HEK293 (cell line): ENCODE measurements at regions not wholly inside any gene's neighbourhood (a gene's known extent, or its start where the extent isn't known, plus 50 kb on each side); places are given as distances from the start of the nearest gene placed in this dataset.

ENCODE experiments used
- CTCF ChIA-PET: fragments of 350-600 bp; formaldehyde crosslinking; extraction: SDS; loops from one replicate; lab custom pipeline; 2021; ENCODE audit warnings: antibody characterized with exemption; lab: Yijun Ruan, JAX
- POLR2A ChIA-PET: fragments of 300-600 bp; formaldehyde crosslinking; extraction: SDS; loops from one replicate; lab custom pipeline; 2020; ENCODE audit warnings: antibody characterized with exemption, inconsistent platforms; lab: Yijun Ruan, JAX
- H3K27ac ChIP-seq: fragments of 200-500 bp; sonication (Bioruptor generic); 2 replicates; pipeline ENCODE4 v1.5.1; 2014; ENCODE audit warnings: low read depth, low read length, control low read depth, inconsistent platforms; ENCODE audit errors: extremely low read depth
- H3K36me3 ChIP-seq, 2 experiments: fragments of 200-500 bp in 1 of 2; sonication (Bioruptor generic) in 1 of 2; 1 replicate in 1 of 2; 2 replicates in 1 of 2; pipeline ENCODE4 v1.5.1; 2014 to 2017; ENCODE audit warnings: inconsistent platforms in 2 of 2, low read length in 2 of 2; ENCODE audit not compliant: control insufficient read depth in 2 of 2, insufficient read depth in 1 of 2
- H3K4me1 ChIP-seq: fragments of 200-500 bp; sonication (Bioruptor generic); 2 replicates; pipeline ENCODE4 v1.5.1; 2014; ENCODE audit warnings: mild to moderate bottlenecking, low read length, inconsistent platforms; ENCODE audit not compliant: control insufficient read depth, insufficient read depth
- H3K4me3 ChIP-seq: 2 replicates; pipeline ENCODE4 v1.5.1; 2011; ENCODE audit warnings: low read depth, mild to moderate bottlenecking, control low read depth, low read length, moderate library complexity
- H3K9me3 ChIP-seq: fragments of 200-500 bp; sonication (Bioruptor generic); 2 replicates; pipeline ENCODE4 v1.5.1; 2014; ENCODE audit warnings: low read depth, low read length, inconsistent platforms; ENCODE audit not compliant: control insufficient read depth, insufficient read depth
- ELK4 ChIP-seq: IDR thresholded peaks from 2 replicates; pipeline ENCODE4 v1.6.1; 2011; ENCODE audit warnings: mild to moderate bottlenecking, low read depth, low read length, borderline replicate concordance
- IKZF3 ChIP-seq: fragments of 450-650 bp; IDR thresholded peaks from 2 replicates; pipeline ENCODE4 v1.5.0; 2018; ENCODE audit warnings: missing biosample characterization, mild to moderate bottlenecking, missing genetic modification characterization, moderate library complexity
- PBX3 ChIP-seq: sonication (generic); formaldehyde crosslinking; IDR thresholded peaks from 2 replicates; pipeline ENCODE4 v1.8.1; 2022; ENCODE audit warnings: mild to moderate bottlenecking, moderate library complexity, missing genetic modification reagents
- SETDB1 ChIP-seq: IDR thresholded peaks from one replicate; pipeline ENCODE4 v1.6.1; 2017; ENCODE audit warnings: mild to moderate bottlenecking, low read length, moderate library complexity, mixed read lengths; ENCODE audit not compliant: insufficient read length
- SP7 ChIP-seq: fragments of 450-650 bp; formaldehyde crosslinking; IDR thresholded peaks from 2 replicates; pipeline ENCODE4 v1.5.1; 2016; ENCODE audit warnings: missing biosample characterization, missing genetic modification characterization
- ZBTB17 ChIP-seq: fragments of 450-650 bp; formaldehyde crosslinking; IDR thresholded peaks from 2 replicates; pipeline ENCODE4 v1.5.1; 2016; ENCODE audit warnings: missing biosample characterization, missing genetic modification characterization
- ZBTB20 ChIP-seq: fragments of 450-650 bp; formaldehyde crosslinking; IDR thresholded peaks from 2 replicates; pipeline ENCODE4 v1.5.1; 2016; ENCODE audit warnings: missing biosample characterization, missing genetic modification characterization
- ZNF133 ChIP-seq: fragments of 450-650 bp; formaldehyde crosslinking; IDR thresholded peaks from 2 replicates; pipeline ENCODE4 v1.5.1; 2016; ENCODE audit warnings: missing biosample characterization, missing genetic modification characterization
- ZNF140 ChIP-seq: fragments of 450-650 bp; formaldehyde crosslinking; IDR thresholded peaks from 2 replicates; pipeline ENCODE4 v1.5.1; 2016; ENCODE audit warnings: missing biosample characterization, missing genetic modification characterization
- ZNF157 ChIP-seq: fragments of 450-650 bp; formaldehyde crosslinking; IDR thresholded peaks from 2 replicates; pipeline ENCODE4 v1.5.1; 2016; ENCODE audit warnings: missing biosample characterization, missing genetic modification characterization
- ZNF16 ChIP-seq: fragments of 450-650 bp; formaldehyde crosslinking; IDR thresholded peaks from 2 replicates; pipeline ENCODE4 v1.5.1; 2016; ENCODE audit warnings: low read depth, missing biosample characterization, missing genetic modification characterization
- ZNF211 ChIP-seq: fragments of 450-650 bp; formaldehyde crosslinking; IDR thresholded peaks from 2 replicates; pipeline ENCODE4 v1.5.1; 2016; ENCODE audit warnings: low read depth, missing biosample characterization, missing genetic modification characterization
- ZNF354C ChIP-seq: fragments of 450-650 bp; formaldehyde crosslinking; IDR thresholded peaks from 2 replicates; pipeline ENCODE4 v1.5.1; 2016; ENCODE audit warnings: missing biosample characterization, missing genetic modification characterization, low read depth, borderline replicate concordance
- ZNF423 ChIP-seq: fragments of 450-650 bp; formaldehyde crosslinking; IDR thresholded peaks from 2 replicates; pipeline ENCODE4 v1.5.1; 2016; ENCODE audit warnings: missing biosample characterization, missing genetic modification characterization
- ZNF521 ChIP-seq: fragments of 450-650 bp; formaldehyde crosslinking; IDR thresholded peaks from 2 replicates; pipeline ENCODE4 v1.5.1; 2017; ENCODE audit warnings: missing biosample characterization, mild to moderate bottlenecking, missing genetic modification characterization
- ZNF624 ChIP-seq: fragments of 450-650 bp; formaldehyde crosslinking; IDR thresholded peaks from 2 replicates; pipeline ENCODE4 v1.5.1; 2017; ENCODE audit warnings: missing biosample characterization, missing genetic modification characterization
- ZNF664 ChIP-seq: fragments of 450-650 bp; formaldehyde crosslinking; IDR thresholded peaks from 2 replicates; pipeline ENCODE4 v1.5.1; 2016; ENCODE audit warnings: missing biosample characterization, missing genetic modification characterization
- ZNF843 ChIP-seq: fragments of 450-650 bp; formaldehyde crosslinking; IDR thresholded peaks from 2 replicates; pipeline ENCODE4 v1.5.1; 2016; ENCODE audit warnings: missing biosample characterization, missing genetic modification characterization
- ZSCAN4 ChIP-seq: fragments of 450-650 bp; formaldehyde crosslinking; IDR thresholded peaks from 2 replicates; pipeline ENCODE4 v1.5.1; 2017; ENCODE audit warnings: missing biosample characterization, missing genetic modification characterization
- TF ChIP-seq, protein P1 (sequence below): fragments of 450-650 bp; formaldehyde crosslinking; IDR thresholded peaks from 2 replicates; pipeline ENCODE4 v1.5.1; 2016; ENCODE audit warnings: missing biosample characterization, missing genetic modification characterization, low read depth
- TF ChIP-seq, protein P2 (sequence below): fragments of 450-650 bp; formaldehyde crosslinking; IDR thresholded peaks from 2 replicates; pipeline ENCODE4 v1.5.1; 2017; ENCODE audit warnings: missing biosample characterization, missing genetic modification characterization

DNA sequence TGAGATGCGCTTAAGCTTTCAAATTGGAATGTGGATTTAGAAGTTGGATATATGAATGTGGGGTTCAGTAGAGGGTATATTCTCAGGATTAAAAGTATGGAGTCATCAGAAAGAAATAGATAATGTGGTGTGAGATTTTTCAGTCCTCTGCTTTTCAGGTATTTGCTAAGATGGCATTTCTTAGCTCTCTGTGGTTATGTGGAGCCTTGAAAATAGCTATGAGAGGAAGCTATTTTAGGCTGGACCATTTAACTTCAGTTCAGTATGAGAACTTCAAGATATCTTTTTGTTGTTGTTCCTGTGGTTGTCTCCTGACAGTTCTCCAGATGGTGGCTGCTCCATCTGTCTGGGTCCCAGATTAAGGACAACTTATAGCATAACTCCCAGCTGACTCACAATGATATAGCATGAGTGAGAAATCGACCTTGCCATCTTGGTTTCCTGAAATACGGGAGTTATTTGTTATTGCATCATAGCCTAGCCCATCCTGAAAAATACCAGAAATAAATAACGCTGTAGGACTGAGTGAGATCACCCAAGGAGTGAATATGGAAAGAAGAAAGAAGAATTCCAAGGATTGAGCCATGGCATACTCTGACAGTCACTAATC, 461.5 kb downstream of the ANXA1 start:
- Histone ChIP-seq H3K27ac (no peak overlapping the region), H3K4me3 (no peak overlapping the region), H3K36me3 (no peaks in the 10 kb centered on the region), H3K9me3 (no peaks in the 10 kb centered on the region), H3K4me1 (no peaks in the 10 kb centered on the region)
- TF ChIP-seq ZNF843 (tag by site-specific recombination) (no peak), ZNF157 (no peak), SP7 (tag by site-specific recombination) (no peak), ZBTB20 (tag by site-specific recombination) (no peak), ZNF211 (tag by site-specific recombination) (no peak), ZBTB17 (tag by site-specific recombination) (no peak)
- ChIA-PET POLR2A (no interaction called here), CTCF (no interaction called here)

DNA sequence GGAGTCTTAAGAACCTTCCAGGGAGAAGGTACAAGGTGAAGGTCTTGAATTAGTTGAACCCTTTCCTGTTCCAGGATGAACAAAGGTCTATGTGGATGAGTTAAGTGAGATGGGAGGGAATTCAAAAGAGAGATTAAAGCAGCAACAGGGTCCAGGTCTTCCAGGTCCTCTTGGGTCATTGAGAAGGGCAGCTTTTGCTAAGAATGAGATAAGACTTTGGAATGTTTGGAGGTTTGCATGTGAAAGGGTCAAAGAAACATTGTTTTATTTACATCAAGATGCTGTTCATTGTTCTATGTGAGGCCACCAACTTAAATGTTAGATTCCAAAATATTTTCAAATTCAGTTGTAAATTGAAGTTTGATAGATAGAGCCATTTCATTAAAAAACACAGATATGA, 463.9 kb downstream of the ANXA1 start:
- H3K27ac ChIP-seq, result no peak overlapping the region
- CTCF ChIA-PET, result no interaction called here
- H3K4me1 ChIP-seq, result no peaks in the 10 kb centered on the region
- no peaks in the 10 kb centered on the region for H3K9me3 ChIP-seq
- no peak overlapping the region for H3K4me3 ChIP-seq
- no peaks in the 10 kb centered on the region for H3K36me3 ChIP-seq
- TF ChIP-seq SETDB1, result no peak
- TF ChIP-seq ELK4, result no peak
- TF ChIP-seq ZSCAN4 (tag by site-specific recombination), result no peak
- no peak for TF ChIP-seq ZNF521 (tag by site-specific recombination)
- no peak for TF ChIP-seq ZNF423 (tag by site-specific recombination)
- TF ChIP-seq SP7 (tag by site-specific recombination), result no peak
- TF ChIP-seq ZNF157, result no peak
- TF ChIP-seq ZNF16 (tag by site-specific recombination), result no peak
- no peak for TF ChIP-seq ZNF664 (tag by site-specific recombination)
- TF ChIP-seq IKZF3 (tag by site-specific recombination), result no peak
- TF ChIP-seq ZNF133 (tag by site-specific recombination), result no peak
- no peak for TF ChIP-seq ZNF140 (tag by site-specific recombination)
- POLR2A ChIA-PET, result no interaction called here

GRCh38 chr9:73617586-73617985, 465.9 kb downstream of the ANXA1 start:
- H3K36me3 ChIP-seq, result no peaks in the 10 kb centered on the region
- TF ChIP-seq ZNF354C (tag by site-specific recombination) (no peak), ZNF624 (tag by site-specific recombination) (no peak)
- TF ChIP-seq, all 188 proteins: peak for 0
- Histone ChIP-seq H3K4me1 (no peaks in the 10 kb centered on the region), H3K27ac (no peak overlapping the region), H3K4me3 (no peak overlapping the region), H3K9me3 (no peaks in the 10 kb centered on the region)
- POLR2A ChIA-PET, result no interaction called here
- CTCF ChIA-PET, result no interaction called here

DNA sequence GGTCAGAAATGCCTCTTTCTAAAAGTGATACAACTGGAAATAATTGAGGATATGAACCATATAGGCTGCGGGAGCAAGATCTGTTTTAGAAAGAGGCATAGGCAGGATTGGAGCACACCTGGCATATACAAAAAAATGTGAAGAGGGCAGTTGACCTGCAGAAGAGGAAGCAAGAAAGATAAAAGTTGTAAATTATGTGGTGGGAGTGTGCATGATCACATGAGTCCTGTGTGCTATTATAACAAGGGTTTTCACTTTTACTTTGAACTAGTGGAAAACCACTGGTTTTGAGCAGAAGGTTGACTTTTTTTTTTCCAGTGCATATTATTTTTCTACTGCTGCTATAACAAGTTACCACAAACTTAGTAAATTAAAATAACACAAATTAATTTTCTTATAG, 489.3 kb downstream of the ANXA1 start:
- H3K9me3 ChIP-seq, result no peaks in the 10 kb centered on the region
- no peaks in the 10 kb centered on the region for H3K36me3 ChIP-seq
- no peaks in the 10 kb centered on the region for H3K4me1 ChIP-seq
- CTCF ChIA-PET, result interaction anchor here (0.6 kb wide), 1 partner anchor 1042 kb away, joined by 3 read pairs; no protein-coding TSS in a partner anchor
- H3K27ac ChIP-seq, result no peak overlapping the region
- no peak overlapping the region for H3K4me3 ChIP-seq
- POLR2A ChIA-PET, result no interaction called here
- TF ChIP-seq, protein P1, sequence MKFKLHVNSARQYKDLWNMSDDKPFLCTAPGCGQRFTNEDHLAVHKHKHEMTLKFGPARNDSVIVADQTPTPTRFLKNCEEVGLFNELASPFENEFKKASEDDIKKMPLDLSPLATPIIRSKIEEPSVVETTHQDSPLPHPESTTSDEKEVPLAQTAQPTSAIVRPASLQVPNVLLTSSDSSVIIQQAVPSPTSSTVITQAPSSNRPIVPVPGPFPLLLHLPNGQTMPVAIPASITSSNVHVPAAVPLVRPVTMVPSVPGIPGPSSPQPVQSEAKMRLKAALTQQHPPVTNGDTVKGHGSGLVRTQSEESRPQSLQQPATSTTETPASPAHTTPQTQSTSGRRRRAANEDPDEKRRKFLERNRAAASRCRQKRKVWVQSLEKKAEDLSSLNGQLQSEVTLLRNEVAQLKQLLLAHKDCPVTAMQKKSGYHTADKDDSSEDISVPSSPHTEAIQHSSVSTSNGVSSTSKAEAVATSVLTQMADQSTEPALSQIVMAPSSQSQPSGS (tag by site-specific recombination), result no peak
- TF ChIP-seq, protein P2, sequence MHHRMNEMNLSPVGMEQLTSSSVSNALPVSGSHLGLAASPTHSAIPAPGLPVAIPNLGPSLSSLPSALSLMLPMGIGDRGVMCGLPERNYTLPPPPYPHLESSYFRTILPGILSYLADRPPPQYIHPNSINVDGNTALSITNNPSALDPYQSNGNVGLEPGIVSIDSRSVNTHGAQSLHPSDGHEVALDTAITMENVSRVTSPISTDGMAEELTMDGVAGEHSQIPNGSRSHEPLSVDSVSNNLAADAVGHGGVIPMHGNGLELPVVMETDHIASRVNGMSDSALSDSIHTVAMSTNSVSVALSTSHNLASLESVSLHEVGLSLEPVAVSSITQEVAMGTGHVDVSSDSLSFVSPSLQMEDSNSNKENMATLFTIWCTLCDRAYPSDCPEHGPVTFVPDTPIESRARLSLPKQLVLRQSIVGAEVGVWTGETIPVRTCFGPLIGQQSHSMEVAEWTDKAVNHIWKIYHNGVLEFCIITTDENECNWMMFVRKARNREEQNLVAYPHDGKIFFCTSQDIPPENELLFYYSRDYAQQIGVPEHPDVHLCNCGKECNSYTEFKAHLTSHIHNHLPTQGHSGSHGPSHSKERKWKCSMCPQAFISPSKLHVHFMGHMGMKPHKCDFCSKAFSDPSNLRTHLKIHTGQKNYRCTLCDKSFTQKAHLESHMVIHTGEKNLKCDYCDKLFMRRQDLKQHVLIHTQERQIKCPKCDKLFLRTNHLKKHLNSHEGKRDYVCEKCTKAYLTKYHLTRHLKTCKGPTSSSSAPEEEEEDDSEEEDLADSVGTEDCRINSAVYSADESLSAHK, result no peak
- no peak for TF ChIP-seq PBX3 (CRISPR knock-in tag)
